ENCODE measurements at regions not wholly inside any gene's neighbourhood (a gene's known extent, or its start where the extent isn't known, plus 50 kb on each side); places are given as distances from the start of the nearest gene placed in this dataset.

DNA sequence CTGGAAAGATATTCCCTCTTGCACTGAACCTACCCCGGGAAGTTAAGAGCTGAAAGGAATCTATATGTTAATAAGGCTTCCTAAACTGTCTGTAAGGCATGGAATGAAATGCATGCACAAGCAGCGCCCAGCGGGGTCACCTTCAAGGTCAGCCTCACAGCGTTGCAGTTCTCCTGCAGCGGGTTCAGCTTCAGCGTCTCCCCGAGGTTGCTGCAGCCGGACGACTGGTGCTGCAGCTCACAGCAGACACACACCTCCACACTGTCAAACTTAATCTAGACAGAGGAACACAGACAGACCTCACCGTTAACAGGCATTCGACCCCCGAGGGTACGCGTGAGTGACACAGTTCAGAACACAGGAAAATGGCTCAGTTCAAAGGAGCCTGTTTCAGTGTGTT is 73.3 kb downstream of the NSMCE3 start:
- TF ChIP-seq, protein P1, sequence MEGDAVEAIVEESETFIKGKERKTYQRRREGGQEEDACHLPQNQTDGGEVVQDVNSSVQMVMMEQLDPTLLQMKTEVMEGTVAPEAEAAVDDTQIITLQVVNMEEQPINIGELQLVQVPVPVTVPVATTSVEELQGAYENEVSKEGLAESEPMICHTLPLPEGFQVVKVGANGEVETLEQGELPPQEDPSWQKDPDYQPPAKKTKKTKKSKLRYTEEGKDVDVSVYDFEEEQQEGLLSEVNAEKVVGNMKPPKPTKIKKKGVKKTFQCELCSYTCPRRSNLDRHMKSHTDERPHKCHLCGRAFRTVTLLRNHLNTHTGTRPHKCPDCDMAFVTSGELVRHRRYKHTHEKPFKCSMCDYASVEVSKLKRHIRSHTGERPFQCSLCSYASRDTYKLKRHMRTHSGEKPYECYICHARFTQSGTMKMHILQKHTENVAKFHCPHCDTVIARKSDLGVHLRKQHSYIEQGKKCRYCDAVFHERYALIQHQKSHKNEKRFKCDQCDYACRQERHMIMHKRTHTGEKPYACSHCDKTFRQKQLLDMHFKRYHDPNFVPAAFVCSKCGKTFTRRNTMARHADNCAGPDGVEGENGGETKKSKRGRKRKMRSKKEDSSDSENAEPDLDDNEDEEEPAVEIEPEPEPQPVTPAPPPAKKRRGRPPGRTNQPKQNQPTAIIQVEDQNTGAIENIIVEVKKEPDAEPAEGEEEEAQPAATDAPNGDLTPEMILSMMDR (IDR thresholded peaks at IDR 0.05; ENCODE audit: low read depth, low read length): no peak
- TF ChIP-seq, protein P2, sequence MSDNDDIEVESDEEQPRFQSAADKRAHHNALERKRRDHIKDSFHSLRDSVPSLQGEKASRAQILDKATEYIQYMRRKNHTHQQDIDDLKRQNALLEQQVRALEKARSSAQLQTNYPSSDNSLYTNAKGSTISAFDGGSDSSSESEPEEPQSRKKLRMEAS (IDR thresholded peaks at IDR 0.05; ENCODE audit: low read depth, low read length): no peak
- no peak for TF ChIP-seq POLR2A (IDR thresholded peaks at IDR 0.05; ENCODE audit: extremely low read depth, insufficient read length)
- no peak for TF ChIP-seq MYC (IDR thresholded peaks at IDR 0.05; ENCODE audit: low read depth, low read length)
